ENCODE measurements at regions not wholly inside any gene's neighbourhood (a gene's known extent, or its start where the extent isn't known, plus 50 kb on each side); places are given as distances from the start of the nearest gene placed in this dataset.

- TF ChIP-seq CTCF (IDR thresholded peaks at IDR 0.05; ENCODE audit: insufficient read depth, low read depth, low read length), result no peak
- DNase-seq (ENCODE audit: low read depth), result peak; percentile 79
- no peak overlapping the region for H3K4me3 ChIP-seq (ENCODE audit: low read depth, low read length)
Measured at GRCh38 chr12:91662021-91662420, 479.4 kb upstream of the DCN start.

GRCh38 chr12:91657032-91657431 lies 474.4 kb upstream of the DCN start:
- no peak overlapping the region for H3K4me3 ChIP-seq (ENCODE audit: low read depth, low read length)
- DNase-seq (ENCODE audit: low read depth), result no peak

GRCh38 chr12:91655966-91656365 lies 473.3 kb upstream of the DCN start:
- TF ChIP-seq CTCF (IDR thresholded peaks at IDR 0.05; ENCODE audit: insufficient read depth, low read depth, low read length), result no peak
- DNase-seq (ENCODE audit: low read depth), result no peak
- no peak overlapping the region for H3K4me3 ChIP-seq (ENCODE audit: low read depth, low read length)

More at GRCh38 chr12:91657032-91657431, 474.4 kb upstream of the DCN start:
- TF ChIP-seq CTCF (IDR thresholded peaks at IDR 0.05; ENCODE audit: insufficient read depth, low read depth, low read length), result no peak

- H3K4me3 ChIP-seq (ENCODE audit: low read depth, low read length), result no peak overlapping the region
- no peak for DNase-seq (ENCODE audit: low read depth)
- TF ChIP-seq CTCF (IDR thresholded peaks at IDR 0.05; ENCODE audit: insufficient read depth, low read depth, low read length), result no peak
Measured at GRCh38 chr12:91654087-91654486, 471.5 kb upstream of the DCN start.

- no peak for TF ChIP-seq CTCF (IDR thresholded peaks at IDR 0.05; ENCODE audit: insufficient read depth, low read depth, low read length)
- DNase-seq (ENCODE audit: low read depth), result peak; percentile 18
- H3K4me3 ChIP-seq (ENCODE audit: low read depth, low read length), result no peak overlapping the region
Measured at GRCh38 chr12:91651728-91652127, 469.1 kb upstream of the DCN start.

- no peak for DNase-seq (ENCODE audit: low read depth)
- TF ChIP-seq CTCF (IDR thresholded peaks at IDR 0.05; ENCODE audit: insufficient read depth, low read depth, low read length), result no peak
- H3K4me3 ChIP-seq (ENCODE audit: low read depth, low read length), result no peak overlapping the region
Measured at GRCh38 chr12:91643763-91644162, 461.1 kb upstream of the DCN start.

GRCh38 chr12:91640021-91640420 lies 457.4 kb upstream of the DCN start:
- no peak for TF ChIP-seq CTCF (IDR thresholded peaks at IDR 0.05; ENCODE audit: insufficient read depth, low read depth, low read length)
- no peak overlapping the region for H3K4me3 ChIP-seq (ENCODE audit: low read depth, low read length)
- no peak for DNase-seq (ENCODE audit: low read depth)

Measured in fibroblast of villous mesenchyme (primary cell).